ENCODE measurements at regions not wholly inside any gene's neighbourhood (a gene's known extent, or its start where the extent isn't known, plus 50 kb on each side); places are given as distances from the start of the nearest gene placed in this dataset.
"Not testable (repeated sequence)": the region's sequence is repeated elsewhere in the genome, so short reads cannot be mapped to it uniquely, and the experiment has no call there.

- peak in 1 of 3 donors; percentile 4 for DNase-seq
These were observed 113.4 kb upstream of the RAB18 start for GRCh38 chr10:27390681-27391080.

GRCh38 chr10:27388761-27389399, 115.2 kb upstream of the RAB18 start:
- peak in 1 of 3 donors; percentile 38 for DNase-seq

DNA sequence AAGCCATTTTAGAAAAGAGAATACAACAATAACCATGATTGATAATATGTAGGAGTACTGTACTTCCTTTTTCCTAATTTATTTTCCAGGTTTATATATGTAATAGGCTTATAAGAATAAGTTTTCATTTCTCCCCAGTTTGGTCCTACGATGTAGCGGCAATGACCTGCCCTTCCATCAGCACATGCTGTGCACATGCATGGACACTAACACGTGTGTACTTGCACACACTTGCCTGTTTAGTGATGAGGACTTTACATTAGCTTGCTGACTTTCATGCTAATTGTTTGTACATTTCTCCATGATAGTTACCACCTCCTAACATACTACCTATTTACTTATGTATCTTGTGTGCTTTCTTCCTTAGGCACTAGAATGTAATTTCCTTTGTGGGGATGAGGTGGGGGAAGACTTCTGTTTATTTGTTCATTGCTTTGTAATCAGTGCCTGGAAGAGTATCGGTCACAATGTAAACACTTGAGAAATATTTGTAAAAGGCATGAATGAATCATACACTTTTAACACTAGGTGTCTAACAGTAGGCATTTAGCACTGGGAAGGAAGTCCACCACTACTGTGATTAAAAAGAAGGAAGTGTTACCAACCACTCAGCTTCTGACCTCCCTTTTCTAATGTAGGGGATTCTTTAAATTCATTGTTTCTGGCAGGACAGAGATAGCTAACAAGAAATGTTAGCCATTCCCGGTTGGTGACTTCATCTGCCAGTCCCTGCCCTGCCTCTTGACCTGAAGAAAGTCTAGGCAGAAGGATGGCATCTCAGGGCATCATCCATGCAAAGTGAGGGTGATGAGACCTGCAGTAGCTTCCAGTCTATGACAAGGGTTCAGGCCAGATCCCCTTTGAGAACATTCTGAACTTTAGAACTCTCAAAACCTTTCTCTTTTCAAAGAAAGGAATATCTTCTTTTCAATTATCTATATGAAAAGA, 120.2 kb upstream of the RAB18 start:
- DNase-seq: no peak

DNA sequence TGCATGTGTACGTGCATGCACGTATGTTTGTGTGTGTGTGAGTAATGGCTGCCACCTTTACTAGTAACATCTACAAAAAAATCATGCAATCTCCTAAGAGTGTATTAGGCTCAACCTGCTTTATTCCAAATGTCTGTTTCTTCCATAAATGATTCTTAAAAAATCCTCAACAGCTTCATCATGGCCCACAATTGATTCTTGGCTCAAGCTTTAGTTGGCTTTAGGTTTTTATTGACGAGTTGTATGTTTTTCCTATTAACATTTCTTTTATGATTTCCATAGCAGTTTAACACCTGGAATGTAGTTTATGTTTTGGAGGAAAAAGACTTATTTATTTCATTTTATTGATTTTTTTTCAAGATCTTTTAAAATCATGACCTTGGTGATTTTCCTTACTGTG, 121.9 kb upstream of the RAB18 start:
- DNase-seq: peak in 2 of 3 donors; percentile 20 to 33

- DNase-seq: no peak
These were observed 123.2 kb upstream of the RAB18 start for GRCh38 chr10:27380929-27381358.

- not testable (repeated sequence) for DNase-seq
These were observed 125.1 kb upstream of the RAB18 start for GRCh38 chr10:27379041-27379440.

GRCh38 chr10:27373566-27374160, 130.4 kb upstream of the RAB18 start:
- DNase-seq: no peak

DNA sequence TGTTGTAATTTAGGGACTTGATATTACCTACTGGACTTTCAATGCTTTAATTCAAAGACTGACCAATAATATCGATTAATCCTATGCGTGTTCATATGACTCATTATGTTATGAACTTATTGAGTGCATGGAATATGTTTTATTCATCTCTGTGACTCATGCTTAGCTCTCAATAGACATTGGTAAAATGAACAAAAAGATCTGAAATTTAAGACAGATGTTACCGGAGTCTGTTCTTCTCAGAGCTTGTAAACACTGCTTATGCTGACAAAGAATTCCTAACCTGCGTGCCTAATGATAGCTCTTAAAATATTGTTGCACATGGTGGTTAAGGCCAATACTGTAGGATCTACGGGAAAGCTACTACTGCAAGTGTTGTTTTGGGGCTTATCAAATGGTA, 131.5 kb upstream of the ACBD5 start:
- DNase-seq: no peak

DNA sequence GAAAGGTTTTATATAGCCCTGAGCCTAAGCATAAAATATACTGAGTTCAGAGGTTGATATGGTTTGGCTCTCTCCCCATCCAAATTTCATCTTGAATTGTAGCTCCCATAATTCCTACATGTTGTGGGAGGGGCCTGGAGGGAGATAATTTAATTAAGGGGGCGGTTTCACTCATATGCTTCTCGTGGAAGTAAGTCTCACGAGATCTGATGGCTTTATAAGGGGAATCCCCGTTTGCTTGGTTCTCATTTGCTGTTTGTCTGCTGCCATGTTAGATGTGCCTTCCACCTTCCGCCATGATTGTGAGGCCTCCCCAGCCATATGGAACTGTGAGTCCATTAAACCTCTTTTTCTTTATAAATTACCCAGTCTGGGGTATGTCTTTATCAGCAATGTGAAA, 130.8 kb upstream of the ACBD5 start:
- DNase-seq: not testable (repeated sequence)

- no peak for DNase-seq
These were observed 129.3 kb upstream of the ACBD5 start for GRCh38 chr10:27369880-27370279.

GRCh38 chr10:27368706-27369105, 128.1 kb upstream of the ACBD5 start:
- DNase-seq: no peak

DNA sequence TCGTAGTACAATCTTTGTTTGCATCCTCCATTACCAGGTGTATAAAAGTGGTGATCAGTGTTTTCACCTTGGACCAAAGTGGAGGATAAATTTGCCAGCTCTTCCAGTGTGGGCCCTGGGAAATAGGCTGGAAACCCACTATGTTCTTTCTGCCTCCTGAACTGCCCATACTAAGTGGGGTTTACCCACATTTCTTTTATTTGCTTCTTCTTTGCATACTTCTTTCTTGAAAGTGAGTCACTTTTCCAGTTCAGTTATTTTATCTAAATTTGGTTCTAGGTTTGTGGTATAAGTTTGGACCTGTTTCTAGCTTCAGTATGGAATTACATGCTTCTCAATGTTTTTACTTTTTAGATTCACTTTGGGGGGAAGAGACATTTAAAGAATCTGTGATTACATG, 126.2 kb upstream of the ACBD5 start:
- no peak for DNase-seq

DNA sequence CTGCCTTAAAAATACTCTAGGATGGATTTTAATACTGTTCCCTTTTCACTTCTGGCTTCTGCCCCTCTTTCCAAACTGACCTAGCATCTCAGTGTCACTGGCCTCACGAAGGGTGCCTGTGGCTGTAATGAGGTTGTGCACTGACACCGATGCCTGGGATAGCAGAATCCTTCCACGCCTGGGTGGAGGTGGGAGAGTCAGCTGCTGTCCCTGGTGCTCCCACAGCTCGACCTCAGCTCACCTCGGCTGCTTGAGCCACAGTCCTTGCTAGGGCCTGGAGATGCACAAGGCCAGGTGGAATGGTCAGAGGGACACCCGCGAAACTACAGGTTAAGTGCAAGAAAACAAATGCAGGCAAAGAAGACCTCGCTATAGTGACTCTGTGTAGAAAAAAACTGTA, 123.4 kb upstream of the ACBD5 start:
- no peak for DNase-seq

GRCh38 chr10:27360581-27361172, 120.1 kb upstream of the ACBD5 start:
- peak; percentile 58 to 74 (median 71) for DNase-seq

GRCh38 chr10:27359792-27360355, 119.3 kb upstream of the ACBD5 start:
- DNase-seq: no peak

- DNase-seq: no peak
These were observed 116.1 kb upstream of the ACBD5 start for GRCh38 chr10:27356738-27357137.

DNA sequence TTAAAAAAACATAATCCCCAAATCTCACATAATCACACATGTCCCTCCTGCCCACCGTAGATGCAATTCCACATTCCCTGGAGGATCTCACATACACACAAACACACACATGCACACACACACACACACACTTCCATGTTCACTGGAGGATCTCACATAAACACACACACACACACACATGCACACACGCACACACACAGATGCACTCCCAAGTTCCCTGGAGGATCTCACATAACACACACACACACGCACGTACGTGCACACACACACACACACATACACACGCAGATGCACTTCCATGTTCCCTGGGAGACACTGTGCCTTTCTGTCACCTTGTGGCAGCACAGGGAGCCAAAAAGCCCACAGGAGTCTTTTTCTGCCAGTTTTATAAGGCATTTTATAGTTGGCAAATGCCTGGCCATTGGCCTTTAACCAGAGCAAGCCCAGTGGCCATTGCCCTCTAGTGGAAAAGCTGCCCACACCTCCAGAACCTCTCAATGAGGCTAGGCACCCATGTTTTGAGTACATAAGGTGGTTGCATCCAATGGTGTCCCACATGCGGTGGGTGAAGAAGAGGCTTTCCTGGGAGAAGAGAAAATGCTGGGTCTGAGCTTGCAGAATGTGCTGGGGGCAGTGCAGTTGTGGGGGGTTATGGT, 115.4 kb upstream of the ACBD5 start:
- DNase-seq: no peak

GRCh38 chr10:27354643-27355270, 114.2 kb upstream of the ACBD5 start:
- peak; percentile 16 to 65 (median 48) for DNase-seq

DNA sequence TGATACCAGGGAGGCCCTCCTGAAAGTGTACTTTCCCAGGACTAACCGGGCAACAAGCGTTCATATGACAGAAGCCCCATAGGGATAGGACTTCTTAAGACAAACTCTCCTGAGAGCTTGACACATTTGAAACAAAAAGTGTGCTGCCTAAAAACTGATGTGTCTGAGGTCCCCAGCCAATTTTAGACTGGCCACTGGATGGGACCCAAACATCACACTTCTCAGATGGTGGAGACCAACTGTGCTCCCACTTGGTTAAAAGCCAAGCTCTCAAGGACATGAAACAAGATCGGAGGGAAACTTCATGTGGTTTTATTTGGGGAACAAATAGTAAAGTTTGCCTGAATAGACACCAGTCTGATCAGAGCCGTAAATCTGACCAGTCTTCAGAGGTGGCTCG, 113.5 kb upstream of the ACBD5 start:
- DNase-seq: not testable (repeated sequence)

DNA sequence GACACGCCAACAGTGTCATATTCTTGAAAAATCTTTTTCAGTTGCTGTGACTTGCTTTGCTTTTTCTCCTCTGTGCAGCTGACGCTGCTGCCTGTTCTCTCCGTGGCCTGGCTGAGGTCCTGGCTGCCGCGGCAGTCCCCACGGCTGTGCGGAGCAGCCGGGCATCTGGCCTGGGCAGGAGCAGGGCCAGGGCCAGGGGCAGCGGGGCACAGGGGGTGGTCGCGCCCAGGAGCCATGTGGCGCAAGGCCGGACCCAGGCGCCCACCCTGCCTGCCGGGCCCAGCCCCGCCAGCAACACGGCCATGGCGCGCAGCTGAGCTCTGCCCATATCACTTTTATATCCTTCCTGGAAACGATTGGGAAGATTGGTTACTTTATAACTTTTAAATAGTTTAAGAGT, 109.4 kb upstream of the ACBD5 start:
- DNase-seq: peak in 1 of 3 donors; percentile 30

- DNase-seq: peak in 1 of 3 donors; percentile 21
These were observed 107.2 kb upstream of the ACBD5 start for GRCh38 chr10:27347827-27348207.

All from muscle of back (tissue), 3 donors.